ENCODE measurements at regions not wholly inside any gene's neighbourhood (a gene's known extent, or its start where the extent isn't known, plus 50 kb on each side); places are given as distances from the start of the nearest gene placed in this dataset.
"Not testable (repeated sequence)": the region's sequence is repeated elsewhere in the genome, so short reads cannot be mapped to it uniquely, and the experiment has no call there.

GRCh38 chr5:173484569-173484968 lies 131.9 kb downstream of the BOD1 start:
- H3K36me3 ChIP-seq: no peaks in the 10 kb centered on the region
- H3K27ac ChIP-seq: no peak overlapping the region
- H3K27me3 ChIP-seq: no peaks in the 10 kb centered on the region
- H3K9me3 ChIP-seq: no peaks in the 10 kb centered on the region
- no peak for DNase-seq (ENCODE audit: low spot score in 2 of 2)
- H3K4me1 ChIP-seq: no peaks in the 10 kb centered on the region
- no peak overlapping the region for H3K4me3 ChIP-seq
- no peak for TF ChIP-seq CTCF (IDR thresholded peaks at IDR 0.05)
- no peak for TF ChIP-seq EP300 (IDR thresholded peaks at IDR 0.05)
- no peak for TF ChIP-seq POLR2A (IDR thresholded peaks at IDR 0.05)
- WGBS, 2 donors: 79 to 83% methylated on average over 10 of the region's 10 CpGs

GRCh38 chr5:173483599-173483998 lies 132.9 kb downstream of the BOD1 start:
- not testable (repeated sequence) for DNase-seq (ENCODE audit: low spot score in 2 of 2); H3K9me3 ChIP-seq; H3K36me3 ChIP-seq; H3K4me3 ChIP-seq; H3K4me1 ChIP-seq; H3K27ac ChIP-seq; H3K27me3 ChIP-seq
- WGBS, 2 donors: 68 to 81% methylated on average over 3 of the region's 3 CpGs

- TF ChIP-seq CTCF (IDR thresholded peaks at IDR 0.05): no peak
- no peak for DNase-seq (ENCODE audit: low spot score in 2 of 2)
- Histone ChIP-seq H3K4me3 (no peak overlapping the region), H3K27me3 (no peaks in the 10 kb centered on the region), H3K4me1 (peaks cover 0 to 1% (median 0%) of the 10 kb centered on the region in 4 donors), H3K9me3 (no peaks in the 10 kb centered on the region), H3K36me3 (no peaks in the 10 kb centered on the region), H3K27ac (no peak overlapping the region)
- 89 to 91% methylated on average over 4 of the region's 4 CpGs for WGBS, 2 donors
These were observed 133.3 kb downstream of the BOD1 start for GRCh38 chr5:173483160-173483559.

GRCh38 chr5:173481821-173482220 lies 134.6 kb downstream of the BOD1 start:
- Histone ChIP-seq H3K9me3 (no peaks in the 10 kb centered on the region), H3K27ac (no peak overlapping the region), H3K36me3 (no peaks in the 10 kb centered on the region), H3K27me3 (no peaks in the 10 kb centered on the region), H3K4me3 (no peak overlapping the region), H3K4me1 (peaks cover 0 to 6% (median 0%) of the 10 kb centered on the region in 4 donors)
- TF ChIP-seq CTCF (IDR thresholded peaks at IDR 0.05) (no peak), EP300 (IDR thresholded peaks at IDR 0.05) (no peak), POLR2A (IDR thresholded peaks at IDR 0.05) (no peak)
- WGBS, 2 donors: 70% methylated on average over 5 of the region's 5 CpGs
- no peak for DNase-seq (ENCODE audit: low spot score in 2 of 2)

- no peak for DNase-seq (ENCODE audit: low spot score in 2 of 2)
- peaks cover 0 to 6% (median 0%) of the 10 kb centered on the region in 4 donors for H3K4me1 ChIP-seq
- H3K9me3 ChIP-seq: no peaks in the 10 kb centered on the region
- H3K27me3 ChIP-seq: no peaks in the 10 kb centered on the region
- H3K36me3 ChIP-seq: no peaks in the 10 kb centered on the region
- TF ChIP-seq CTCF (IDR thresholded peaks at IDR 0.05) (no peak), POLR2A (IDR thresholded peaks at IDR 0.05) (no peak), EP300 (IDR thresholded peaks at IDR 0.05) (no peak)
- H3K4me3 ChIP-seq: no peak overlapping the region
- no peak overlapping the region for H3K27ac ChIP-seq
These were observed 135.6 kb downstream of the BOD1 start for GRCh38 chr5:173480896-173481295.

GRCh38 chr5:173479711-173480110 lies 136.7 kb downstream of the BOD1 start:
- Histone ChIP-seq H3K27ac (no peak overlapping the region), H3K36me3 (no peaks in the 10 kb centered on the region), H3K27me3 (no peaks in the 10 kb centered on the region), H3K4me3 (no peak overlapping the region), H3K4me1 (peaks cover 0 to 10% (median 0%) of the 10 kb centered on the region in 4 donors), H3K9me3 (no peaks in the 10 kb centered on the region)
- TF ChIP-seq EP300 (IDR thresholded peaks at IDR 0.05): no peak
- TF ChIP-seq CTCF (IDR thresholded peaks at IDR 0.05): no peak
- no peak for TF ChIP-seq POLR2A (IDR thresholded peaks at IDR 0.05)
- WGBS, 2 donors: 57 to 62% methylated on average over 3 of the region's 3 CpGs
- no peak for DNase-seq (ENCODE audit: low spot score in 2 of 2)
